ENCODE measurements at regions not wholly inside any gene's neighbourhood (a gene's known extent, or its start where the extent isn't known, plus 50 kb on each side); places are given as distances from the start of the nearest gene placed in this dataset.
A peak's percentile ranks its signal among the peaks of the same experiment; 100 is the strongest.
"Not testable (repeated sequence)": the region's sequence is repeated elsewhere in the genome, so short reads cannot be mapped to it uniquely, and the experiment has no call there.

DNA sequence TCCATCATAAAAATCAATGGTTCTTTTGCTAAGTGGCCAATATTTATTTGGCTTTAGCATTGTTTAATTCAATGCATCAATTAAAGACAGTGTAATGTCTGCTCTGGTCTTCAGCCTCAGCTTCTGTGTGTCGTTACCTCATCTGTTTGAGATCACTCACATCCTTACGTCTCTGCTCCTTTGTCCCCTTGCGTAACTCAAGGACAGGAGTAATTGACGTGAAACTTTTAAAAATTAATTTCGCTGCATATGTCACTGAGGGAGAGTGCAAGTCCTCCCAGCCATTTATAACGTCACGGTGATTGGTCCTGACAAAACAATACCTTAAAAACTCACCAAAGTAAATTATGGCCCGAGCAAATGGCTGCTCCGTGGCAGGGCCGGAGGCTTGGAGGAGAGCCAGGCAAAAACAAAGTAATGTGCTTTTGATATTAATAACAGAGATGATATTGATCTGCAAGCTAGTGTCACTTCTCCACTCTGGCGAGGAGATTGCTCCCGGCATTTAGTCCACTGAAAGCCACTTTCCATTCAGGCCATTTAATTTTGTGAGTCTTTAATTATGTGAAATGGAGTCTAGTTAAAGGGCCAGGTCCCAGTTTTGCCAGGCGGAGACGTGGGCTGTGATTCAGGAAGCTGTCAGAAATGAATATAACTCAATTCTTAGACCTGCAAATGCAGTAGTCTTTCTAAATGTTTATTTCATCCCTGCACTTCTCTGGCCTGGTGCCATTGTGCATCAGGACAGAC, 150.9 kb upstream of the POU3F1 start:
- Mint-ChIP-seq H3K9me3 (peaks cover 3% of the 10 kb centered on the region), H3K27ac (no peak overlapping the region), H3K4me3 (no peak overlapping the region), H3K4me1 (no peaks in the 10 kb centered on the region), H3K27me3 (peaks cover 6% of the 10 kb centered on the region), H3K36me3 (peaks cover 1% of the 10 kb centered on the region)
- DNase-seq (ENCODE audit: low spot score in 2 of 2) (no peak), ATAC-seq (ENCODE audit: low read depth) (no peak)

- H3K4me3 Mint-ChIP-seq: no peak overlapping the region
- no peaks in the 10 kb centered on the region for H3K9me3 Mint-ChIP-seq
- H3K27ac Mint-ChIP-seq: no peak overlapping the region
- DNase-seq (ENCODE audit: low spot score in 2 of 2) (no peak), ATAC-seq (ENCODE audit: low read depth) (no peak)
- H3K4me1 Mint-ChIP-seq: peaks cover 3% of the 10 kb centered on the region
- H3K27me3 Mint-ChIP-seq: peaks cover 6% of the 10 kb centered on the region
- no peaks in the 10 kb centered on the region for H3K36me3 Mint-ChIP-seq
Measured at GRCh38 chr1:38194472-38194871, 147.9 kb upstream of the POU3F1 start.

DNA sequence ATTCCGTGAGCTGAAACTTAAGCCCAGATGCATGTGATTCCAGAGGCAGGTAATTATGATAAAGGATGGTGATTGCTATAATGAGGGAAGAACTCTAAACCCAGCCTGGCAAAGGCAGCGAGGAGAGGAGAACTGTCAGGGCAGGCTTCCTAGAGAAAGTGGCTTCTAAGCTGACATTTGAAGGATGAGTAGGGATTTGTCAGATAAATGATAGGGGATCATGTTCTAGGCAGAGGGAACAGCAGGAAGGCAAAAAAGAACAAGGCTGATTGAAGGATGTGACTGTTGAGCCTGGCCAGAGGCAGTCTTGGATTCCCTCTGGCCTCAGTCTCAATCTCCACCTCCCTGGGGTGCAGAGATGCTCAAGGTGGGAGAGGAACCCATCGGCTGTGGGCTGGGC, 146.4 kb upstream of the POU3F1 start:
- H3K4me3 Mint-ChIP-seq: no peak overlapping the region
- peaks cover 3% of the 10 kb centered on the region for H3K4me1 Mint-ChIP-seq
- no peak for ATAC-seq (ENCODE audit: low read depth)
- no peaks in the 10 kb centered on the region for H3K9me3 Mint-ChIP-seq
- H3K27ac Mint-ChIP-seq: no peak overlapping the region
- H3K36me3 Mint-ChIP-seq: peaks cover 2% of the 10 kb centered on the region
- H3K27me3 Mint-ChIP-seq: peaks cover 7% of the 10 kb centered on the region
- no peak for DNase-seq (ENCODE audit: low spot score in 2 of 2)

DNA sequence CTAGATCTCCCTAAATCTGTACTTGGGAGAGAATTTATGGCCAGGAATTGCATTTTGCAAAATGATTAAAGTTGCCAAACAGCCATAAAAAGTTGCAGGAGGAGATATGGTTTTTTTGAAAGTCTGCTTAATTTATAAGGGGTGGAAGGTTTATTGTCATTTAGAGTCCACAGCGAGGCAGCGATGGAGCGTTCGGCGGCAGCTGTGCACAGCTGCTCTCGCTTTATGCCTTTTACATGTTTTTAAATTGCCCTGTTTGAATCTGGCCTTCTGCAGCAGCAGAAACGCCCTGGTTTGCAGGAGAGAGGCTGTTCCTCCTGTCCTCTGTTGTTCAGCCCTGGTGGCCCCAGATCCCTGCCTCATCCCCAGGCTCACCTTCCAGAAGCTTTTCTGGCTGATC, 144.9 kb upstream of the POU3F1 start:
- Mint-ChIP-seq H3K27ac (no peak overlapping the region), H3K27me3 (peaks cover 9% of the 10 kb centered on the region), H3K4me3 (no peak overlapping the region), H3K9me3 (no peaks in the 10 kb centered on the region), H3K36me3 (peaks cover 2% of the 10 kb centered on the region), H3K4me1 (peaks cover 3% of the 10 kb centered on the region)
- ATAC-seq (ENCODE audit: low read depth): no peak
- DNase-seq (ENCODE audit: low spot score in 2 of 2): no peak

- no peak for DNase-seq (ENCODE audit: low spot score in 2 of 2)
- Mint-ChIP-seq H3K9me3 (no peaks in the 10 kb centered on the region), H3K36me3 (peaks cover 2% of the 10 kb centered on the region), H3K27ac (no peak overlapping the region), H3K4me3 (no peak overlapping the region), H3K4me1 (peaks cover 3% of the 10 kb centered on the region), H3K27me3 (peaks cover 10% of the 10 kb centered on the region)
- ATAC-seq (ENCODE audit: low read depth): peak; percentile 38
Measured at GRCh38 chr1:38190983-38191382, 144.4 kb upstream of the POU3F1 start.

DNA sequence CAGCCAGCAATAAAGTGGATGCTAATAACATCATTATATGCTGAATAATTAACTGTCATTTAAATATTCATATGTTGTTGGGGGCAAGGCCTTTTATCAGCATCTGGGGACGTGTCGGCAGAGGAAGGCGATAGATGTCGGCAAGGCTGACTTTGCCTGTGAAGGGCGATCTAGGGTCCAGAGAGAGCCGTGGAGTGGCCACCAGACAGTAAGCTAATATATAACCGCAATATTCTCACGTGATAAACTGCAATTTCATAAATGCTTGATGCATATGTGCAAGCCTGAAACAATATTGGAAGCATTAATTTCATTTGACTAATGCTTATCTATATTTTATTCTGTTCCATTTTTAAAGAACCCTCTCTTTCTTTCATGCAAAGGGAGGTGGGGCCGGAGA, 141.0 kb upstream of the POU3F1 start:
- ATAC-seq (ENCODE audit: low read depth) (no peak), DNase-seq (ENCODE audit: low spot score in 2 of 2) (no peak)
- Mint-ChIP-seq H3K4me1 (peaks cover 3% of the 10 kb centered on the region), H3K27me3 (peaks cover 5% of the 10 kb centered on the region), H3K4me3 (no peak overlapping the region), H3K36me3 (peaks cover 2% of the 10 kb centered on the region), H3K27ac (no peak overlapping the region), H3K9me3 (no peaks in the 10 kb centered on the region)

- Mint-ChIP-seq H3K27me3 (peaks cover 5% of the 10 kb centered on the region), H3K9me3 (no peaks in the 10 kb centered on the region), H3K4me1 (peaks cover under 1% of the 10 kb centered on the region), H3K36me3 (peaks cover 2% of the 10 kb centered on the region), H3K4me3 (no peak overlapping the region), H3K27ac (no peak overlapping the region)
- ATAC-seq (ENCODE audit: low read depth) (no peak), DNase-seq (ENCODE audit: low spot score in 2 of 2) (no peak)
Measured at GRCh38 chr1:38186566-38186965, 140.0 kb upstream of the POU3F1 start.

- ATAC-seq (ENCODE audit: low read depth) (no peak), DNase-seq (ENCODE audit: low spot score in 2 of 2) (no peak)
- Mint-ChIP-seq H3K27ac (no peak overlapping the region), H3K27me3 (peaks cover 5% of the 10 kb centered on the region), H3K4me1 (no peaks in the 10 kb centered on the region), H3K36me3 (peaks cover 2% of the 10 kb centered on the region), H3K4me3 (no peak overlapping the region), H3K9me3 (no peaks in the 10 kb centered on the region)
Measured at GRCh38 chr1:38185913-38186312, 139.3 kb upstream of the POU3F1 start.

- DNase-seq (ENCODE audit: low spot score in 2 of 2): no peak
- H3K27me3 Mint-ChIP-seq: peaks cover 5% of the 10 kb centered on the region
- no peak overlapping the region for H3K4me3 Mint-ChIP-seq
- H3K9me3 Mint-ChIP-seq: peaks cover 2% of the 10 kb centered on the region
- H3K36me3 Mint-ChIP-seq: peaks cover 2% of the 10 kb centered on the region
- no peak for ATAC-seq (ENCODE audit: low read depth)
- no peak overlapping the region for H3K27ac Mint-ChIP-seq
- no peaks in the 10 kb centered on the region for H3K4me1 Mint-ChIP-seq
Measured at GRCh38 chr1:38183747-38184146, 137.2 kb upstream of the POU3F1 start.

- DNase-seq (ENCODE audit: low spot score in 2 of 2): no peak
- H3K27ac Mint-ChIP-seq: no peak overlapping the region
- ATAC-seq (ENCODE audit: low read depth): no peak
- peaks cover 4% of the 10 kb centered on the region for H3K27me3 Mint-ChIP-seq
- H3K36me3 Mint-ChIP-seq: peaks cover 2% of the 10 kb centered on the region
- H3K4me3 Mint-ChIP-seq: no peak overlapping the region
- no peaks in the 10 kb centered on the region for H3K4me1 Mint-ChIP-seq
- H3K9me3 Mint-ChIP-seq: peaks cover 2% of the 10 kb centered on the region
Measured at GRCh38 chr1:38183096-38183495, 136.5 kb upstream of the POU3F1 start.

GRCh38 chr1:38180388-38180787, 133.8 kb upstream of the POU3F1 start:
- H3K4me1 Mint-ChIP-seq; DNase-seq (ENCODE audit: low spot score in 2 of 2); H3K27me3 Mint-ChIP-seq; H3K36me3 Mint-ChIP-seq; H3K27ac Mint-ChIP-seq; H3K9me3 Mint-ChIP-seq; ATAC-seq (ENCODE audit: low read depth); H3K4me3 Mint-ChIP-seq: not testable (repeated sequence)

DNA sequence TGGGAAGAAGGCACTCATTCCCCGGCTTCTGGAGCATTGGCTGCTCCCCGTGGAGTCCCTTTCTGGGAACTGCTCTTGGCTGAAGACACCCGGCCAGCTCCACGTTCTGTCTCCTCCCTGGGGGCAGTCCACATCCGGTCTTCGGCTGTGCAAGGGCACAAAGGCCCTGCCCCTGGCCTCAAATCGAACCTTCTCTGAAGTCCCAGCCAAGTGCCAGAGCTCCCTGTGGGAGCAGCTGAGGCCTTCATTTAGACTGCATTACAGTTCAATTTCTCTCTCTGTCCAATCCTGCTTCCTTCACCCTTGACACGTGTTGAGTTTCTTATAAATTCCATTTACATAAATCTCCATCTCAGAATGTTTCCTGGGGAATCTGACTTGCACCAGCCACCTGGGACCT, 132.9 kb upstream of the POU3F1 start:
- Mint-ChIP-seq H3K4me1 (no peaks in the 10 kb centered on the region), H3K36me3 (peaks cover 2% of the 10 kb centered on the region), H3K9me3 (peaks cover 2% of the 10 kb centered on the region), H3K27ac (no peak overlapping the region), H3K27me3 (no peaks in the 10 kb centered on the region), H3K4me3 (no peak overlapping the region)
- ATAC-seq (ENCODE audit: low read depth): no peak
- DNase-seq (ENCODE audit: low spot score in 2 of 2): no peak

DNA sequence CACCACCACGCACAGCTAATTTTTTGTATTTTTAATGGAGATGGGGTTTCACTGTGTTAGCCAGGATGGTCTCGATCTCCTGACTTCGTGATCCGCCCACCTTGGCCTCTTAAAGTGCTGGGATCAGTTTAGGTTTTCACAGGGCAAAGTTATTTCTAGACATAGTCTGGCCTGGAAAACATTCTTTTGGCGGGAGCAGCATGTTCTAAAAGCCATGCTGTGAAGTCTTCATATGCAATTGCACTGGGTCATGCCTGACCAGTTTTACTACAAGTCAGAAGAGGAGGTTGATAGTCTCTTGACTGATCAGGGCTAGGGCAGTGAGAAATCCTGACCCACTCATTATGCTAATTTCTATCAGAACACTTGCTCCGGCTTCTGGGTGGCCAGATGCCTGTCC, 131.6 kb upstream of the POU3F1 start:
- ATAC-seq (ENCODE audit: low read depth) (no peak), DNase-seq (ENCODE audit: low spot score in 2 of 2) (no peak)
- peaks cover 10% of the 10 kb centered on the region for H3K4me1 Mint-ChIP-seq
- no peaks in the 10 kb centered on the region for H3K27me3 Mint-ChIP-seq
- H3K36me3 Mint-ChIP-seq: peaks cover 2% of the 10 kb centered on the region
- no peak overlapping the region for H3K27ac Mint-ChIP-seq
- H3K4me3 Mint-ChIP-seq: no peak overlapping the region
- H3K9me3 Mint-ChIP-seq: peaks cover 2% of the 10 kb centered on the region

DNA sequence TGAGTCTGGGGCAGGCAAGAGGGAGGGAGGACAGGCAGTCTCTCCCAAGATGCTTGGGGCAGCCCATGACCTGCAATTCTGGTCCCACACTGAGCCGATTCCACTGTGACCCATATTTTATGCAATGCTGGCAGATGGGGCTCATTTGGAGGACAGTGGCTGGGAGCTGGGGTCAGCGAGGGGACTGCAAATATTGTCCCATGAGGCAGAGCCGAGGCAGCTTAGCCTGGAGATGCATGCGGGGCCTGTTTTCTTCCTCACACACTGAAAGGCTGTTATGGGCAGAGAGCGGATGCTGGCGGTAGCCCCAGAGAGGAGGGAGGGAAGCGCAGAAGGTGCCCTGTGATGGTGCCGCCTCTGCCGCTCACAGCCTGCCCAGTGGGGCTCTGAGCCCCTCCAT, 128.5 kb upstream of the POU3F1 start:
- no peaks in the 10 kb centered on the region for H3K36me3 Mint-ChIP-seq
- no peak for DNase-seq (ENCODE audit: low spot score in 2 of 2)
- no peak for ATAC-seq (ENCODE audit: low read depth)
- H3K27ac Mint-ChIP-seq: no peak overlapping the region
- H3K27me3 Mint-ChIP-seq: no peaks in the 10 kb centered on the region
- H3K9me3 Mint-ChIP-seq: no peaks in the 10 kb centered on the region
- H3K4me1 Mint-ChIP-seq: peaks cover 12% of the 10 kb centered on the region
- H3K4me3 Mint-ChIP-seq: no peak overlapping the region

- Mint-ChIP-seq H3K4me1 (peaks cover 12% of the 10 kb centered on the region), H3K27me3 (no peaks in the 10 kb centered on the region), H3K27ac (peak overlapping the region; percentile 74), H3K4me3 (peak overlapping the region; percentile 8), H3K36me3 (no peaks in the 10 kb centered on the region), H3K9me3 (no peaks in the 10 kb centered on the region)
- DNase-seq (ENCODE audit: low spot score in 2 of 2) (no peak), ATAC-seq (ENCODE audit: low read depth) (peak; percentile 59)
Measured at GRCh38 chr1:38173848-38174247, 127.3 kb upstream of the POU3F1 start.

All from memory B cell (primary cell).